Retina (tissue), 1 donor: ENCODE measurements at regions not wholly inside any gene's neighbourhood (a gene's known extent, or its start where the extent isn't known, plus 50 kb on each side); places are given as distances from the start of the nearest gene placed in this dataset.
"Not testable (repeated sequence)": the region's sequence is repeated elsewhere in the genome, so short reads cannot be mapped to it uniquely, and the experiment has no call there.

Experiments
- DNase-seq: peaks from one replicate; pipeline ENCODE4 v3.0.0-alpha.2; 2016

GRCh38 chr7:138221388-138221787 is 145.1 kb downstream of the AKR1D1 start:
- not testable (repeated sequence) for DNase-seq

- DNase-seq: no peak
Observed at GRCh38 chr7:138223402-138223879, 147.2 kb downstream of the AKR1D1 start.

- no peak for DNase-seq
Observed at GRCh38 chr7:138226001-138226476, 149.8 kb downstream of the AKR1D1 start.

- DNase-seq: no peak
Observed at GRCh38 chr7:138226745-138227279, 150.6 kb downstream of the AKR1D1 start.

GRCh38 chr7:138228119-138228518 is 151.9 kb downstream of the AKR1D1 start:
- DNase-seq: no peak

- no peak for DNase-seq
Observed at GRCh38 chr7:138228769-138229168, 152.5 kb downstream of the AKR1D1 start.

GRCh38 chr7:138233189-138233588 is 156.9 kb downstream of the AKR1D1 start:
- DNase-seq: no peak

- no peak for DNase-seq
Observed at GRCh38 chr7:138235207-138235606, 158.9 kb downstream of the AKR1D1 start.

- DNase-seq: no peak
Observed at GRCh38 chr7:138237995-138238394, 161.7 kb downstream of the AKR1D1 start.

GRCh38 chr7:138238734-138239659 is 162.7 kb downstream of the AKR1D1 start:
- DNase-seq: no peak

GRCh38 chr7:138243430-138243829 is 167.2 kb downstream of the AKR1D1 start:
- DNase-seq: peak; percentile 53

GRCh38 chr7:138243836-138244235 is 167.6 kb downstream of the AKR1D1 start:
- no peak for DNase-seq

- no peak for DNase-seq
Observed at GRCh38 chr7:138244606-138245005, 168.3 kb downstream of the AKR1D1 start.

- DNase-seq: no peak
Observed at GRCh38 chr7:138245216-138245615, 169.0 kb downstream of the AKR1D1 start.

- DNase-seq: no peak
Observed at GRCh38 chr7:138245682-138246081, 169.4 kb downstream of the AKR1D1 start.

- no peak for DNase-seq
Observed at GRCh38 chr7:138246428-138246827, 170.2 kb downstream of the AKR1D1 start.

GRCh38 chr7:138247081-138247480 is 170.8 kb downstream of the AKR1D1 start:
- peak; percentile 4 for DNase-seq

GRCh38 chr7:138247568-138248333 is 171.5 kb downstream of the AKR1D1 start:
- DNase-seq: peak; percentile 4

GRCh38 chr7:138248609-138249008 is 172.3 kb downstream of the AKR1D1 start:
- DNase-seq: no peak

- DNase-seq: no peak
Observed at GRCh38 chr7:138249975-138250374, 173.7 kb downstream of the AKR1D1 start.

- DNase-seq: not testable (repeated sequence)
Observed at GRCh38 chr7:138252666-138253065, 176.4 kb downstream of the AKR1D1 start.

GRCh38 chr7:138254444-138254843 is 178.2 kb downstream of the AKR1D1 start:
- DNase-seq: no peak
